WERI-Rb-1 (cell line): ENCODE measurements at regions not wholly inside any gene's neighbourhood (a gene's known extent, or its start where the extent isn't known, plus 50 kb on each side); places are given as distances from the start of the nearest gene placed in this dataset.

Experiments used
- DNase-seq: peaks from one replicate; pipeline ENCODE4 v3.0.0-alpha.2; 2020
- H3K27ac ChIP-seq: fragments of 250-450 bp; sonication (Bioruptor Pico); 2 replicates; pipeline ENCODE4 v1.5.1; 2020; ENCODE audit warnings: mild to moderate bottlenecking, moderate library complexity
- H3K27me3 ChIP-seq: fragments of 250-450 bp; sonication (Bioruptor Pico); 2 replicates; pipeline ENCODE4 v1.5.1; 2021; ENCODE audit warnings: mild to moderate bottlenecking, low read depth, moderate library complexity; ENCODE audit not compliant: insufficient read depth, severe bottlenecking
- H3K36me3 ChIP-seq: fragments of 250-450 bp; sonication (Bioruptor Pico); 2 replicates; pipeline ENCODE4 v1.5.1; 2020; ENCODE audit warnings: mild to moderate bottlenecking, moderate library complexity
- H3K4me3 ChIP-seq: 2 replicates; pipeline ENCODE4 v1.5.1; 2011; ENCODE audit warnings: low read depth, mild to moderate bottlenecking, control low read depth, low read length
- H3K9me3 ChIP-seq: fragments of 250-450 bp; sonication (Bioruptor Pico); 2 replicates; pipeline ENCODE4 v1.5.1; 2021; ENCODE audit warnings: mild to moderate bottlenecking, moderate library complexity; ENCODE audit not compliant: severe bottlenecking
- CTCF ChIP-seq: IDR thresholded peaks from 2 replicates; pipeline ENCODE4 v1.5.1; 2011; ENCODE audit warnings: low read depth, mild to moderate bottlenecking, control low read depth, inconsistent platforms, low read length

- H3K9me3 ChIP-seq, result no peaks in the 10 kb centered on the region
- TF ChIP-seq CTCF, result peak; percentile 59
- H3K36me3 ChIP-seq, result no peaks in the 10 kb centered on the region
- H3K27me3 ChIP-seq, result peaks cover 57% of the 10 kb centered on the region
- DNase-seq, result peak; percentile 49
- no peak overlapping the region for H3K4me3 ChIP-seq
- no peak overlapping the region for H3K27ac ChIP-seq
These were observed 515.1 kb downstream of the INSC start for GRCh38 chr11:15629690-15630321.

- TF ChIP-seq CTCF, result no peak
- DNase-seq, result no peak
- Histone ChIP-seq H3K27me3 (peaks cover 53% of the 10 kb centered on the region), H3K27ac (no peak overlapping the region), H3K36me3 (no peaks in the 10 kb centered on the region), H3K9me3 (no peaks in the 10 kb centered on the region), H3K4me3 (no peak overlapping the region)
These were observed 516.2 kb downstream of the INSC start for GRCh38 chr11:15630896-15631295.

- no peak for DNase-seq
These were observed 520.8 kb downstream of the INSC start for GRCh38 chr11:15635521-15635920.

GRCh38 chr11:15636521-15637089 lies 521.9 kb downstream of the INSC start:
- TF ChIP-seq CTCF, result no peak
- Histone ChIP-seq H3K9me3 (no peaks in the 10 kb centered on the region), H3K27me3 (peaks cover 40% of the 10 kb centered on the region), H3K4me3 (no peak overlapping the region), H3K27ac (no peak overlapping the region), H3K36me3 (no peaks in the 10 kb centered on the region)
- DNase-seq, result no peak

More at GRCh38 chr11:15635521-15635920, 520.8 kb downstream of the INSC start:
- Histone ChIP-seq H3K27me3 (peaks cover 41% of the 10 kb centered on the region), H3K27ac (no peak overlapping the region), H3K9me3 (no peaks in the 10 kb centered on the region), H3K4me3 (no peak overlapping the region), H3K36me3 (no peaks in the 10 kb centered on the region)
- TF ChIP-seq CTCF, result no peak

GRCh38 chr11:15638386-15638787 lies 523.7 kb downstream of the INSC start:
- TF ChIP-seq CTCF, result no peak
- no peak for DNase-seq
- H3K9me3 ChIP-seq, result no peaks in the 10 kb centered on the region
- H3K27me3 ChIP-seq, result peaks cover 26% of the 10 kb centered on the region
- no peaks in the 10 kb centered on the region for H3K36me3 ChIP-seq
- no peak overlapping the region for H3K27ac ChIP-seq
- no peak overlapping the region for H3K4me3 ChIP-seq

- Histone ChIP-seq H3K27me3 (peaks cover 38% of the 10 kb centered on the region), H3K9me3 (no peaks in the 10 kb centered on the region), H3K4me3 (no peak overlapping the region), H3K27ac (no peak overlapping the region), H3K36me3 (no peaks in the 10 kb centered on the region)
- no peak for TF ChIP-seq CTCF
- no peak for DNase-seq
These were observed 525.6 kb downstream of the INSC start for GRCh38 chr11:15640318-15640717.
